HG03457 (cell line): ENCODE measurements at regions not wholly inside any gene's neighbourhood (a gene's known extent, or its start where the extent isn't known, plus 50 kb on each side); places are given as distances from the start of the nearest gene placed in this dataset.

Experiments
- ATAC-seq: cut with Tn5 transposase; IDR thresholded peaks from one replicate; pipeline ENCODE4 v1.9.1; 2021; ENCODE audit warnings: moderate number of reproducible peaks; ENCODE audit not compliant: unreplicated experiment

DNA sequence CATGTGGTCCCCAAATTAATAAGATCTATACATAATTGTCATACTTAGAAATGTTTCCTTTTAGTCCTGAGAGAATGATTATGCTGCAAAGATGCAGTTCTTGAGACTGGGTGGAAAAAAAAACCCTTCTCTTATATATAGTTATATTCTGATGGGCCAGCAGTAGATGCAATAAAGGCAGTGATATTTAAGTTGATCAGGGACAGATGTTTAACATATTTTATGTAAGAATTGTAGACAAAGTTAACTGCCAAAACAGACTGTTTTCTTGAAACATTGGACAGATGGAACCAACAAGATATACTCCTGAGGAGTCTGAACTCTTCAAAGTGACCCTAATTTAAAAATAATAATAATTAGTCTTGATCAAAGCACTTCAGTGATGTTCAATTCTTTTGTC, 172.0 kb upstream of the LRIG1 start:
- no peak for ATAC-seq

DNA sequence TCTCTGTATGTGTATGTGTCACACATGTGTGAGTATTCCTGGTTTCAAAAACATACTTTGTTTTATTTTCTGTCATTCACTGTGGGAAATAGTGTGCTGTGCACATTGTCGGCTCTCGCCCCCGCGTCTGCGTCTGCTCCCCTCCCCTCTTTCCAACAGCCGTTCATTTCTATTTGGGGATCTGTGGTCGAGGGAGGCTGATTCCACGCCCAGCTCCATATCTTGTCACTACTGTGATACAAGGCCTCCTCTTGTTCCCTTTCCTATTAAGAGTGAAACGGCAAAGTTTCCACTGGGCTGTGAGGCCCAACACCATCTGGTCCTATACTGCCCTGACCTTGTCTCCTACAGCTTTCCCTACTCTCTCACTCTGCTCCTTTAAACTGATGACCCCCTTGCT, 172.5 kb upstream of the LRIG1 start:
- no peak for ATAC-seq

DNA sequence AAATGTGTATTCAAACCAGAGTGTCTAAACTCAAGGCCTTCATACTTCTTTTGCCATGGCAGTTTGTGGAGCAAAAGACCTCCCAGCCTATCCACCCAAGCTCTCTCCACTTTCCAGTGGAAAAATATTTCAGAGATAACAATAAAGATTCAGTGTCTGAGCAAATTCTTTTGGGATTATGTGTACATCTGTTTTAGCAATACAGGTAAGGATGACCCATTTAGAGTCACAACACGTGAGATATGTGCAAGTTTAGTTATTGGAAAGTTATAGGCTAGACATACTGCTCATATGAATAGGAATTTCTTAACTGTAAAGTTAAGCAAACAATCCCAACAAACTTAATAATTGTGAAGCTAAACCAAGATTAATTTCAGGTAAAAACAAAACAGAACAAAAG, 174.5 kb upstream of the LRIG1 start:
- no peak for ATAC-seq

DNA sequence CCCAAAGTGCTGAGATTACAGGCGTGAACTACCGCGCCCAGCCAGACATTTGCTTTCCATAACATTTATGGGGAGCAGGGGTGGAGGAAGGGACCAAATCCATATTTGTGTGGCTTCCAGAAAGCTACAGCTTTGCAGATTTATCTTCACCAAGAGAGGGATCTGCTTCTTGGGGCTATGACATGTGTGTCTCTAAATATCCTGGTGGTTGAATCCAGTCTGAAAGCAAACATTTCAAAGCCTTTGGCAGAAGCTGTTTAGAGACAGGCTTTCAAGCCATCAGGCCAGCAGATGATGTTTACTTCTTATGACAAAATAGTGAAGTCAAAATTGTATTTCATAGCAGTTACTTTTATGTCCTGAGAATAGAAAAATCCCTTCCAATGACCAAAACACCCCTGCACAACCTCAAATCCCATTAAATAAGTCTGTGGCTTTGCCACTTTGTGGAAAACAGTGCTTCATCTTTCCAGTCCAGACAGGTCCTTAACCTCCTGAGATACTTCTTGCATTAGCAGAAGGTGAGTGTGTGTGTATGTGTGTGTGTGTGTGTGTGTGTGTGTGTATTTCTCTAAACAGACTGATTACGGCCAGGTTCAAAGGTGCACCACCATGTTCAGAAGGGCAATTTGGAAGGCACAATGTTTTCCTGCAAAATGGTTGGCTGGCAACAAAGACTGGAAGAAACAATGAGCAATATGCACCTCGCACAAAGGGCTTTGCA, 191.4 kb upstream of the LRIG1 start:
- ATAC-seq: no peak

DNA sequence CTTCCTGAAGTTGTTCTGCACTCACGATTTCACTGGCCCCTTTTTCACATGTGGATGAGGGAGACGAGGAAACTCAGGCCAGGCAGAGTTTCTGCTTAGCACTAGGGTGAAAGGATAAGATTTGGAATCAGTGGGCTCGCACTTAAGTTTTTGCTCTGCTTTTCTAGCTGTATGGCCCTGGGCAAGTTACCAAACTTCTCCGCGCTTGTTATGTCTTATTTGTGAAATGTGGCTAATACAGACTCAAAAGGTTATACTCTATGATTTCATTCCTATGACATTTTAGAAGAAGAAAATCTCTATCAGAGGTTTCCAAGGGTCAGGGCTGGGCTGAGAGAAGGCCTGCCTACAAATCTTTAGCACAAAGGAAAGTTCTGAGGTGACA, 191.9 kb upstream of the LRIG1 start:
- ATAC-seq: no peak

DNA sequence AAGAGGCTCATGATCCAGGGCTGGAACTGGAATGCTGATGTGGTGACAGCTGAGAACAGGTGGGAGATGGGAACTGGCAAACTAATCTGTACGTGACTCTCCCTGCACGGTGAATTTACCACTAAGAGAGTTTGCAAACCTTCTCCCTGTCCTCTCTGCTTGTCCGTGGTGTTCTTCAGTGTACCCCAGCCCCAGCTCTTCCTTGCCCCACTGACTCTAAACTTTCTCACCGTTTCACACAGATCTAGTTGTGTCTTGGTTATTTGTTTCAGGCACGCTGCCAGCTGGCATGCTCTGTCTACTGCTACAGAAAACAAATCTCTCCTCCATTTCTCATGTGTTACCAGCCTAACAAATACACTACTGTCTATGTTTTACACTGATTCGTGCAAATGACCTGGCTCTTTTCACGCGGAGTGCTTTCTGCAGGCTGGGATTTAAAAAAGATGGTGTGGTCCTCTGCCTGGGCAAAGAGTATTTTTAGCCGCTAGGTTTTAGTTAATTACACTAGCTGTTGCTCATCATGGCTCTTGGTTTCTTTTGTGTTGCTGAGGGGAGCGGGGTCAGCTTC, 192.7 kb upstream of the LRIG1 start:
- ATAC-seq: no peak

DNA sequence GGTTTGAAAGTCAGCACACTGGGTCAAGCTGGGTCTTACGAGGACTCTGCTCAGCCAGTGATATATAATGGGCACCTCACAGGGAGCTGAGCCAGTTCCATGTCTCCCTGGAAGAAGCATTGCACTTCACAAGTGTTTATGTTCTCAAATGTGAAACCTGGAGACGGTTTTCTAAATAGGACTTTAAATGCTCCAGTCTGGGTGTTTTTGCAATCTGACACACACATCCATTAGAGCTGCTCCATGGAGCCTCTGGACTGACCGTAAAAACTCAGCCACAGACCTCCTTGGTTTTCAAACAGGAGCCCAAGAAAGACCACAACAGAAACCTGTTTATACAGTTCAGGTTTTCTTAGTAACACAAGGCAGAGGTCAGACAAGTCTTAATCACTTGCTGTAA, 201.3 kb upstream of the LRIG1 start:
- no peak for ATAC-seq

DNA sequence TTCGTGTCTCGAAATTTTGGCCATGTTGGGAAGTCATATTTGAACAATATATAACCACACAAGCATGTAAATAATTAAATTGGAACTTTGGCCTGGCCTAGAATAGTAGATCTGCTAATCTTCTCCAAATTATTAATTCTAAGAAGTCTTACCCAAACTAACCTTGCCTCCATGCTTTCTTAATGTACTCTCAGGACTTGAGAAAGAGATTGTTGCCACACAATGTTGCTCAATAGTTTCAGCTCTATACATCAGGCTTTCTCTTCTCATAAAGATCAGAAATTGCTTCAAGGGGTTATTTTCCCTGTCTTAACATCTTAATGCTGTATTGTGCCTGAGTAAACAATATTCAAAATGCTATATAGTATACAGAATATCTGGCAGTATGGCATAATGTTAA, 202.7 kb upstream of the LRIG1 start:
- no peak for ATAC-seq

DNA sequence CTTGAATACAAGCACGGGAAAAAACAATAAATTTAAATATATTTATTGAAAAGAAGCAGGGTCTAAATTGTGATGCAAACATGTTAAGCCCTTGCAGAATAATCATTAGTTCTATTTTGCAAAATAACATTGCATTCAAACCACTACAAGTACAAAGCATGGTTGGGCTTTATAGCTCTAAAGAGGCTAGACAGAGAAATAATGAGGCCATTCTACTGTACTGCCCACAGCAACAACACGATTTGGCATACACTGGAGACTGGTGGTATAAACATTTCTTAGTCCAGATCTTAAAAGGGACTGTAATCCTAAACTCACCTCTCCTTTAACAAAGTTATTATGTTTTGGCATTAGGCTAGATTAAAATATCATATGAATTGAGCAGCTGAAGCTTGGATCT, 204.3 kb upstream of the LRIG1 start:
- ATAC-seq: no peak

DNA sequence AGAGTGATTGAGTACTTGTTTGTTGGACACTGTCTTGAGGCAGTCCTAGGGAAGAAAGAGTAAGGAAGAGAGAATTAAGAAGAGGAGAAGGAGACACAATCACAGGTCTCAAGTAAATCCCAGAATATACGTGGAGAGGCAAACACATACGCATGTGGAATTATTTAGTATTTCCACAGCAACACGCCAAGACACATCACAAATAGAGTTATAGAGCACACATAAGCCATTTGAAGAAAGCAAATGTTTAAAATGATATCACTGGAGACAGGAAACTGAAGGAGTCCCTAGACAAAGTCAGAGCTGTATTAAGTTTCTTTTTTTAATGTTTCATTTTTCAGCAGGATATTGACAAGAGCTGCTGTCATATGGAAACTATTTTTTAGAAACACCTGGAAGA, 206.1 kb upstream of the LRIG1 start:
- no peak for ATAC-seq

DNA sequence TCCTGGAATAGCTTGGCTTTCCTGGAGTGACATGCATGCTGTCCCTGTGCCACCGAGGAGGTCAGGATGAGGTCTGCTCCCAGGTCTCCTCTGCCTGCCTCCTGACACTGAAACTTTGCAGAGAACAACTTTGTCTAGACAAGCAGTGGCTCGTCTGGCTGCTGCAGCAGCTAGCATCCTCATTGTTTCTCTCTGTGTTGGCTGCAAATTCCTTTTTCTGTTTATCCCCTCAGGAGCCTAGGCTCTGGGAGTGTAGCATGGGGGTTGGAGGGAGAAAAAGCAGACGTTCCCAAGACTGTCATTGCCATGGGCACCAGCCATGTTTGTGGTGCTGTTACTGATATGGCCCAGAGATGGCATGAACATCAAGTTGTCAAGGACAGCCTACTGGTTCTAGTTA, 208.7 kb upstream of the LRIG1 start:
- no peak for ATAC-seq

DNA sequence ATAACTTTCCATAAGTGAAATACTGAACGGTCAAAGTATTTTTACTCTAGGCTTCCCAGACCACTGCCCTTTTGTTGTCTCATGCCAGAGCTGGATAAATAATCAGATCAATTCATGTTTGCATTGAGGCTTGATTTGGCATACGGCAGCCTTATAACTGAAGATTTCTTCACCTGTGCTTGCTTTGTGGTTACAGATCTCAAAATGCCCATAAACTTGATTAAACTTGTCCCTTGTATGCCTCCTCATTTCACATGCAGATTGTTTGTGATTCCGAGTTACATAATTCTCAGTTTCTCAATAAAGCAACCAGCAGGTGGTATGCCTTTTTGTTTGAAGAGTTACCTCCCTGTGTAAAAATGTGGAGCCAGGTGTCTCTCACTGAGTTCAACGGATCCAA, 211.4 kb upstream of the LRIG1 start:
- ATAC-seq: no peak

DNA sequence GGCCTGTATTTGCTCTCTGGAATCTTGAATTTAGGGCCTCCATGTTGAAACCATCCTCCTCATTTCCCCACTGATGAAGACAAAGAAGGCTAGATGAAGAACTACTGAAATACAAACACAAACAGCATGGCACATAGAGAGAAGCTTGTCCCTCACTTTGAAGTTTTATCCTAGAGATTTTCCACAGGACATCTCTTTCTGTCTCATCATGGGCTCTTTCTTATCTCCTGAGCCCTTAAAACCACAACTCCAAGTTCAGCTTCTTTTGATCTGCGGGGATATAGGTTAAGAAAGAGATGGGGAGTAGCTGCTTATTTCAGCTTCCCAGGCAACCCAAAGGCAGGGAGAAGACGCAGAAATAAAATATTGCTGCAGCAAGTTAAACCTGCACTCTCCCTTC, 213.1 kb upstream of the LRIG1 start:
- no peak for ATAC-seq

DNA sequence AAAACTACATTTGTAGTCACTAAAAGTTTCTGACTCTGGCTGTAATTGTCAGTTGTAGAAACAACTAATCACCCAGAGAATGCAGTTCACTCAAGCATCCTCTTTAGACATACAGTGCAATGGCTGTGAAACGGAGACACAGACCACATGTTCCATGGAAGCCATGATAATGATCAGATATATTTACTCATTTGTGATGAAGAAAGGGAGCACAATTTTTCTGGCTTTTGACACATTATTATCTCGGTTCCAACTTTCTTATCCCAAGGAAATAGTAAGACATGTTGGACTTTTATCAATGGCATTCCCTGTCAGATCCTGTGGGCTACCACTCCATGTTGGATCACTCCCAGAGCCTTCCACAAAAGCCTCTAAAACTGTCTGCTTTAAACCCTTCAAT, 215.0 kb upstream of the LRIG1 start:
- no peak for ATAC-seq

DNA sequence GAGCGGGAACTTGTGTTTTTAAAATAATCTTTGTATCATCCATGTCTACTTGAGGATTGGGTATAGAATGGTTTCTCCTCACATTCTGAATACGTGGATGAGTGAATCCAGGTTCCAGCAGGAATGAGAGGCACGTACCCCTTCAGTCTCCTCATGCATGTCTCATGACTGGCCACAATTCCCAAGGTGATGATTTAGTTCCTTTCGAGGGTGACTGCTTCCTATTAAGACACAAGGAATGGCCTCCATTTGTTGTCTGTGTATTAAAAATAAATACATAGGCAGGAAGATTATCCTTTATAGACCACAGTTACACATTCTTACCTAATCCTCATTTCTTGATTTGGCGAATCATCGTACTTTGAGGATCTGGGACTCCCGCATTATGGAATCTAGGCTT, 217.0 kb upstream of the LRIG1 start:
- ATAC-seq: no peak

DNA sequence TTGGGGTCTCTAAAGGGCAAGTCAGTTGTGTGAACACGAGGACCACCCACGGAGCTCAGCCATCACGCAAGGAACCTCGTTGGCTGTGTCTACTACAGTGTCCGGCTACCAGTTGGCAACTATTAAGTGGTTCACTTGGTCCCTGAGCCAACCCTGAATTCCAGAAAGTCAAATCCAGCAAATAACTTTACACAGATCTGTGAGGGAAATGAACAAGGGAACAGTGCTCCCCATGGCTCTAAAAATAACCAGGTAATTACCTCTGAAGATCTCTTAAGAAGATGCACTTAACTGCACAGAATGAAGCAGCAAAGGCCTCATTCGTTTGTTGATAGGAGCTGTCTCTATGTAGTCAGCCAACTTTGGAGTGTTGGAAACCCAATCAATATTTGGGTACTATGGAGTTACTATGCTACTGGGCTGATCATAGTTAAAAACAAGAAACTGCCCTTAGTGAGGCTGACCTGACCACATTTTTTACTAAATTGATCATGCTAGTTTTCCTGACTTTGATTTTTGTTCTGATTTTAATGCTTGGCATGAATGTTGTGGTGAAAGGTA, 219.1 kb upstream of the LRIG1 start:
- no peak for ATAC-seq

DNA sequence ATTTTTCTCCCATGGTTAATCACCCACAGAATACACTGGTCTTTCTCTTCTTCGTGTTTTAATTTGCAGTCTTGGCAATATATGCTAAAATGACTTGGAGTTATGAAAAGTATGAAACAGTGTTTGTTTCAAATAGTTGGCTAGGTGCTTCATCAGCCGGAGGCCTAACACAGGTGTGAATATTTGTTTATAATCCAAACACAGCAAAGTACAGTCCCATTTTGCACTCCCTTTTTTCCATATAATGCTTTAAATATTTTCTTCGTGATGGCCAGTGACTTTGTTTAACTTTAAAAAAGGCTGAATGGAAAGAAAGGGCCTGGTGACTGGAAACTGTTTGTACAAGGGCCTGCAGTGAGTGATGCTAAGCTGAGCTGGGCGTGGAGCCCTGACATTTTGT, 219.7 kb upstream of the LRIG1 start:
- no peak for ATAC-seq

DNA sequence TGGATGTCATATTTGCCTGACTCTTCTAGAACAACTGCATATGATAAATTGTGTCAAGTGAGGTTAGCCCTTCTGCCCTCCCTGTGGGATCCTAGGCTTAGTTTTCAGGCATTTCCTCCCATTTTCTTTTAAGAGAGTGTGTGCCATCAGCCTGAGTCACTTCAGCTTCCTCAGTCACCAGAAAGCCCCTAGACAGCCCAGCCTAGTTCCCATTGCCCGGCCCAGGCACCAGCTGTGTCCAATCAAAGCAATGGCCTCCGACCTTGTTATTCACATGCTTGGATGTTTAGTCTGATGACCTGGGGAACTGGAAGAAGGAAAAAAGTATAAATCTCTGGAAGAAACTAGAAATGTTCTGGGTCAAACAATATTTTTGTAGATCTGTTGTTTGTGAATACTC, 221.9 kb upstream of the LRIG1 start:
- no peak for ATAC-seq

DNA sequence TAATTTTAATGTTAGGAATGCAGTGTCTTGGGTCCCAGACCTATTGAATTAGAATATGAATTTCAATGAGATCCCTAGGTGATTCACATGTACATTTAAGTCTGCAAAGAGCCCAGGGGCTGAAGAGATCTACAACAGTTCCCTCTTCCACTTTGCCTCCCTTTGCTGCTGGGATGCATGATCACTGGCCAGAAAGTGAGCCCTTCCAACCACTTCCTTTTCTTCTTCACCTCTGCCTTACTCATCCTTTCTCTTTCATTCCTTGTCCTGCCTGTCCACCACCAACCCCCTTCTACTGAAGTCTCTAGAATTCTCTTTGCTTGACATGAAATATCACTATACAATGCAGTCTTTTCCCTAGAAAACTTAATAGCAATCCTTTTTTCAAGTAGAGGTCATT, 222.4 kb upstream of the LRIG1 start:
- ATAC-seq: no peak

DNA sequence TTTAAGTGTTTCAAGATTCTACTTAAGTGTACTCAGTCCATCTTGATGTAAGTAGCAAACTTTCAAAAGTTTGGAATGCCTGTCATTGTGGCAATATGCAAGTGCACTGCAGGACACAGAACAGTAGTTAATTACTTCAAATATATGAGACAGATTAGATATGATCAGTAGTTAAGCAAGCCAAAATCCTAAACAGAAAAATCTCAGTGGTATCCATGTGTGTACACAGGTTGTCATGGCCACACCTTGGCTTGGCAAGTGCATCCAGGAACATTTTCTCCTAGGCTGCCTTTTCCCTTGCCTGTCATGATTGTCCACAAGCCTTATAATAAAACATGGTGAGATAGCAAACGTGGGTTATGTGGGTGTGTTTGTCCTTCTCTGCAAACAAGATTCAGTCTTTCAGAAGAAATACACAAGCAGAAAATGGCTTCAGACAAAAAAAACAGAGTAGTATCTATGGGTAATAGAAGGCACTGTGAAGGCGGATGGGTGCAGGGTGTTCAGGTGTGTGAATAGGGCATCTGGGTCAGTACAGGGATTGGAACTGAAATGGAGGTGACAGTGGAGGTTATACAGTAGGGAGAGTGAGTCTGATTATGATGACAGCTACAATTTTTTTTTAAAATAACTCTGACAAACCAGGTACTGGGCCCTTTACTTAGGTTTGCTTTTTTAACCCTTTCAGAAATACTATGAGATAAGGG, 229.0 kb upstream of the LRIG1 start:
- no peak for ATAC-seq

DNA sequence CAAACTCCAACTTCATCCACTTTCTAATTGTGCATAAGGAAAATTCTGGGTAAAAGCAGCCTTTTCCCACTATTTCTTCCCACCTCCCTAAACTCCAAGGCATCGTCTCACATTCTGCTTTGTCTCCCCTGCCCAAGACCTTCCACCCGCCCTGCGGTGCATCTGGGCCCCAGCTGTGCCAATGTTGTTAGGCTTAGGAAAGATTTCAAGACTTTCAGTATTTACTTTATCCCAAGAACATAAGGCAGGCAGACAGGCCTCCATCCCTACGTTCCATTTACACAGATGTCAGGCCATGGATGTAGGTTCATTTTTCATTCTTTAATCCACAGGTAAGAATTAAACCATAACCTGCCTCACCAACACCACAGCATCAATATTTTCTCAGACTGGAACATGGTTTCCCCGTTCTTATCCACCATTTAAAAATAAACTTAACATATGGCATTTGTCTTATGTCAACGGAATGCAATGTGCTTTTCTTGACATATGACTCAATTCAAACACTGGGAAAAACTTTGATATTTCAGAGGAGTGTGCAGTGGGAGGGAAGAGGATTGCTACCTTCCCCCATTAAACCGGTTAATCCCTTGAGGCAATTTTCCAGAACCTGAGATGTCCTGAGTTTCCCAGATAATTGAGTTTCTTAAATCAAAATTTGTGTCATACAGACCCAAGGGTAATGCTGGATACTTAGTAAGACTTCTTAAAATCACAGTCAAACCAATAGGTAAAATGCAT, 238.0 kb upstream of the LRIG1 start:
- ATAC-seq: no peak

DNA sequence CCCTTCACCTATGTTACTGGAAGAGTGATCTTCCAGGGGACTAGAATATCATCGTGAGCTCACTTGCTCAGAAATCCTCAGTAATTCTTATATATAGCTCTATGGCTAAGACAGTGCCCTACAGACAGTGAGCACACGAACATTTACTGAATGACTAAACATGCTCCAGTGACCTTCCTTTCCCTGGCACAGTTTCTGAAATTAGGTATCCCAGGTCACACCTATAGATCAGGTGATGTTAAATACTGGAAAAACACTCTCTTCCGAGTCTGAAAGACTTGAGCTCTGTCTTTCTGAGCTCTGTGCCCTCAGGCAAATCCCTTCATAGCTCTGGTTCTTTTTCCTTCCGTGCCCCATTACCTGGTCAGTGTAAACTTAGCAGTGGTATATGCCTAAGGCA, 239.4 kb upstream of the LRIG1 start:
- ATAC-seq: no peak
